Psoas muscle (tissue), 7 donors: ENCODE measurements at regions not wholly inside any gene's neighbourhood (a gene's known extent, or its start where the extent isn't known, plus 50 kb on each side); places are given as distances from the start of the nearest gene placed in this dataset.

Source experiments
- ATAC-seq, 4 donors: fragments of 200-7000 bp; cut with Tn5 transposase; one replicate each; pipeline ENCODE4 v1.9.1; 2020; ENCODE audit warnings: moderate library complexity in 3 of 4, mild to moderate bottlenecking in 2 of 4
- DNase-seq, 2 donors: peaks; one replicate each; pipeline ENCODE4 v3.0.0-alpha.2; 2020
- H3K27ac ChIP-seq: fragments of 200-600 bp; one replicate; pipeline ENCODE4 v1.8.0; 2022
- H3K27me3 ChIP-seq, 3 donors: fragments of 200-600 bp in 1 of 3; one replicate each; pipeline versions ENCODE4 v1.6.1 to v1.8.0; 2013 to 2022; ENCODE audit warnings: low read length in 2 of 3, mild to moderate bottlenecking in 2 of 3, moderate library complexity in 1 of 3; ENCODE audit not compliant: insufficient read depth in 3 of 3
- H3K36me3 ChIP-seq, 2 donors: fragments of 200-600 bp in 1 of 2; one replicate each; pipeline versions ENCODE4 v1.6.1 to v1.8.0; 2013 to 2022; ENCODE audit warnings: low read depth in 1 of 2, mild to moderate bottlenecking in 1 of 2, moderate library complexity in 1 of 2; ENCODE audit not compliant: insufficient read depth in 1 of 2
- H3K4me1 ChIP-seq: fragments of 200-600 bp; one replicate; pipeline ENCODE4 v1.8.0; 2022
- H3K4me3 ChIP-seq: fragments of 200-600 bp; one replicate; pipeline ENCODE4 v1.8.0; 2022; ENCODE audit warnings: mild to moderate bottlenecking
- H3K9me3 ChIP-seq: fragments of 200-600 bp; one replicate; pipeline ENCODE4 v1.8.0; 2022
- CTCF ChIP-seq: fragments of 200-600 bp; IDR thresholded peaks from one replicate; pipeline ENCODE4 v1.8.0; 2022; ENCODE audit warnings: antibody characterized with exemption
- WGBS, 3 donors: extraction: QIAGEN DNeasy Blood & Tissue Kit; methylation state at CpG; one replicate each; pipeline versions ENCODE4 v1.1.6 to v1.1.7; 2013; 5-methylcytosine and 5-hydroxymethylcytosine counted together
- intact Hi-C, 2 donors: fragments of 100-400 bp; cut with DNase I; formaldehyde crosslinking; loops; one replicate each; pipeline versions ENCODE4 v1.11.0 to v1.14.2; 2022
- donor health status: healthy with polysubstance abuse.
- donor health status: DM: no; HTN: no; CAD: no; lungs with moderate emphysema.
- donor health status: Bipolar disorder and iron deficiency.
- donor health status: healthy.
- donor health status: DM: yes; HTN: yes; CAD: no.
- donor health status: DM: no; HTN: no; CAD: no.
- donor health status: DM: yes; HTN: yes; CAD: no.

GRCh38 chr7:46759711-46760480 lies 822.0 kb downstream of the TNS3 start:
- H3K9me3 ChIP-seq: no peaks in the 10 kb centered on the region
- intact Hi-C loops: no loop called here
- ATAC-seq: no peak
- H3K4me3 ChIP-seq: no peak overlapping the region
- no peak for TF ChIP-seq CTCF
- 85 to 90% (median 87%) methylated on average over 7 of the region's 7 CpGs for WGBS, 3 donors
- no peaks in the 10 kb centered on the region for H3K27me3 ChIP-seq
- no peaks in the 10 kb centered on the region for H3K4me1 ChIP-seq
- no peaks in the 10 kb centered on the region for H3K36me3 ChIP-seq
- H3K27ac ChIP-seq: no peak overlapping the region
- no peak for DNase-seq

GRCh38 chr7:46756996-46757395 lies 824.9 kb downstream of the TNS3 start:
- TF ChIP-seq CTCF: no peak
- Histone ChIP-seq H3K9me3 (no peaks in the 10 kb centered on the region), H3K27ac (no peak overlapping the region), H3K4me1 (no peaks in the 10 kb centered on the region), H3K27me3 (no peaks in the 10 kb centered on the region), H3K4me3 (no peak overlapping the region), H3K36me3 (no peaks in the 10 kb centered on the region)
- intact Hi-C loops: no loop called here
- DNase-seq: no peak
- ATAC-seq: no peak
- WGBS, 3 donors: 84 to 90% (median 87%) methylated on average over 4 of the region's 4 CpGs

- Histone ChIP-seq H3K36me3 (no peaks in the 10 kb centered on the region), H3K27me3 (no peaks in the 10 kb centered on the region), H3K9me3 (no peaks in the 10 kb centered on the region), H3K4me3 (no peak overlapping the region), H3K4me1 (no peaks in the 10 kb centered on the region), H3K27ac (no peak overlapping the region)
- no peak for ATAC-seq
- DNase-seq: no peak
- 83 to 88% (median 84%) methylated on average over 1 of the region's 1 CpG for WGBS, 3 donors
- no peak for TF ChIP-seq CTCF
- intact Hi-C loops: no loop called here
These were observed 825.7 kb downstream of the TNS3 start for GRCh38 chr7:46756256-46756655.

GRCh38 chr7:46755120-46756034 lies 826.5 kb downstream of the TNS3 start:
- WGBS, 3 donors: 84 to 88% (median 85%) methylated on average over 5 of the region's 5 CpGs
- Histone ChIP-seq H3K36me3 (no peaks in the 10 kb centered on the region), H3K9me3 (no peaks in the 10 kb centered on the region), H3K27me3 (no peaks in the 10 kb centered on the region), H3K4me1 (no peaks in the 10 kb centered on the region), H3K4me3 (no peak overlapping the region), H3K27ac (no peak overlapping the region)
- TF ChIP-seq CTCF: no peak
- intact Hi-C loops: no loop called here
- ATAC-seq (no peak), DNase-seq (no peak)
